Upper lobe of left lung (tissue), 6 donors: ENCODE measurements at regions not wholly inside any gene's neighbourhood (a gene's known extent, or its start where the extent isn't known, plus 50 kb on each side); places are given as distances from the start of the nearest gene placed in this dataset.
A peak's percentile ranks its signal among the peaks of the same experiment; 100 is the strongest.
"Not testable (repeated sequence)": the region's sequence is repeated elsewhere in the genome, so short reads cannot be mapped to it uniquely, and the experiment has no call there.

ENCODE experiments used
- ATAC-seq, 2 donors: fragments of 200-7000 bp; cut with Tn5 transposase; one replicate each; pipeline ENCODE4 v1.9.1; 2022; ENCODE audit warnings: mild to moderate bottlenecking in 2 of 2, moderate library complexity in 2 of 2; ENCODE audit not compliant: low FRiP score in 2 of 2
- DNase-seq, 2 donors: peaks; one replicate each; pipeline ENCODE4 v3.0.0-alpha.2; 2019 to 2020
- H3K27ac ChIP-seq, 4 donors: fragments of 200-600 bp; sonication (generic); one replicate each; pipeline ENCODE4 v1.5.1; 2016 to 2019
- H3K27me3 ChIP-seq, 4 donors: fragments of 200-600 bp; sonication (generic); one replicate each; pipeline ENCODE4 v1.5.1; 2017 to 2019
- H3K36me3 ChIP-seq, 4 donors: fragments of 200-600 bp; sonication (generic); one replicate each; pipeline ENCODE4 v1.5.1; 2016 to 2019
- H3K4me1 ChIP-seq, 4 donors: fragments of 200-600 bp; sonication (generic); one replicate each; pipeline ENCODE4 v1.5.1; 2018 to 2019
- H3K4me3 ChIP-seq, 4 donors: fragments of 200-600 bp; sonication (generic); one replicate each; pipeline ENCODE4 v1.5.1; 2017 to 2019; ENCODE audit warnings: mild to moderate bottlenecking in 2 of 4, moderate library complexity in 1 of 4
- H3K9me3 ChIP-seq, 4 donors: fragments of 200-600 bp; sonication (generic); one replicate each; pipeline ENCODE4 v1.5.1; 2018 to 2019
- CTCF ChIP-seq, 6 experiments: fragments of 450-650 bp in 4 of 6; fragments of 200-600 bp in 2 of 6; sonication (generic) in 2 of 6; IDR thresholded peaks; one replicate each; pipeline ENCODE4 v1.5.1; 2016 to 2019; ENCODE audit warnings: antibody characterized with exemption in 6 of 6
- EP300 ChIP-seq, 4 donors: sonication (generic); formaldehyde crosslinking; IDR thresholded peaks; one replicate each; pipeline ENCODE4 v1.5.1; 2017; ENCODE audit warnings: antibody characterized with exemption in 4 of 4, control low read depth in 2 of 4
- POLR2A ChIP-seq, 4 donors: fragments of 450-650 bp; IDR thresholded peaks; one replicate each; pipeline ENCODE4 v1.5.1; 2016 to 2017; ENCODE audit warnings: antibody characterized with exemption in 4 of 4, mild to moderate bottlenecking in 2 of 4
- POLR2AphosphoS5 ChIP-seq, 2 donors: sonication (generic); formaldehyde crosslinking; IDR thresholded peaks; one replicate each; pipeline ENCODE4 v1.5.1; 2017; ENCODE audit warnings: antibody characterized with exemption in 2 of 2
- WGBS, 2 donors: methylation state at CpG; one replicate each; pipeline ENCODE4 v1.1.5; 2017 to 2018; 5-methylcytosine and 5-hydroxymethylcytosine counted together
- donor health status: DM: no; HTN: no; CAD: no; lungs with moderate emphysema.
- donor health status: DM: no; HTN: yes; CAD: no; lungs with severe emphysema.

GRCh38 chr15:22237891-22238275 lies 157.6 kb downstream of the OR4M2 start:
- no peak overlapping the region for H3K27ac ChIP-seq
- DNase-seq (no peak), ATAC-seq (no peak)
- H3K27me3 ChIP-seq = no peaks in the 10 kb centered on the region
- no peaks in the 10 kb centered on the region for H3K36me3 ChIP-seq
- TF ChIP-seq POLR2AphosphoS5 (IDR thresholded peaks at IDR 0.05) (no peak), EP300 (IDR thresholded peaks at IDR 0.05) (no peak), CTCF (IDR thresholded peaks at IDR 0.05) (no peak)
- no peak overlapping the region for H3K4me3 ChIP-seq
- no peaks in the 10 kb centered on the region for H3K4me1 ChIP-seq
- 50 to 64% methylated on average over 6 to 9 of the region's 9 CpGs for WGBS, 2 donors
- H3K9me3 ChIP-seq = peaks cover 0 to 5% (median 2%) of the 10 kb centered on the region in 4 donors

GRCh38 chr15:22238276-22238958 lies 158.1 kb downstream of the OR4M2 start:
- not testable (repeated sequence) for H3K27ac ChIP-seq, H3K9me3 ChIP-seq, H3K36me3 ChIP-seq, H3K4me1 ChIP-seq, H3K27me3 ChIP-seq, H3K4me3 ChIP-seq
- peak in 1 of 2 donors; percentile 60 for DNase-seq
- 75 to 77% methylated on average over 13 to 20 of the region's 20 CpGs for WGBS, 2 donors
- peak; percentile 27 to 31 for ATAC-seq

- H3K4me3 ChIP-seq, H3K9me3 ChIP-seq, H3K36me3 ChIP-seq, H3K27ac ChIP-seq, H3K27me3 ChIP-seq, H3K4me1 ChIP-seq: not testable (repeated sequence)
- peak; percentile 11 to 15 for ATAC-seq
- peak in 1 of 2 donors; percentile 60 for DNase-seq
- WGBS, 2 donors = 74 to 76% methylated on average over 14 to 22 of the region's 22 CpGs
These were observed 158.9 kb downstream of the OR4M2 start for GRCh38 chr15:22238959-22239805.

GRCh38 chr15:22239806-22240180 lies 159.5 kb downstream of the OR4M2 start:
- H3K36me3 ChIP-seq = no peaks in the 10 kb centered on the region
- ATAC-seq (no peak), DNase-seq (no peak)
- H3K4me3 ChIP-seq = no peak overlapping the region
- H3K9me3 ChIP-seq = no peaks in the 10 kb centered on the region
- TF ChIP-seq POLR2AphosphoS5 (IDR thresholded peaks at IDR 0.05) = no peak
- no peak for TF ChIP-seq POLR2A (IDR thresholded peaks at IDR 0.05)
- TF ChIP-seq EP300 (IDR thresholded peaks at IDR 0.05) = no peak
- TF ChIP-seq CTCF (IDR thresholded peaks at IDR 0.05) = no peak
- no peak overlapping the region for H3K27ac ChIP-seq
- no peaks in the 10 kb centered on the region for H3K4me1 ChIP-seq
- H3K27me3 ChIP-seq = no peaks in the 10 kb centered on the region
- WGBS, 2 donors = 64 to 67% methylated on average over 3 of the region's 3 CpGs

GRCh38 chr15:22240403-22240802 lies 160.1 kb downstream of the OR4M2 start:
- no peak overlapping the region for H3K4me3 ChIP-seq
- H3K4me1 ChIP-seq = no peaks in the 10 kb centered on the region
- no peaks in the 10 kb centered on the region for H3K36me3 ChIP-seq
- ATAC-seq (no peak), DNase-seq (peak in 1 of 2 donors; percentile 80)
- no peak overlapping the region for H3K27ac ChIP-seq
- TF ChIP-seq EP300 (IDR thresholded peaks at IDR 0.05) = no peak
- no peak for TF ChIP-seq POLR2AphosphoS5 (IDR thresholded peaks at IDR 0.05)
- TF ChIP-seq CTCF (IDR thresholded peaks at IDR 0.05) = no peak
- no peak for TF ChIP-seq POLR2A (IDR thresholded peaks at IDR 0.05)
- no peaks in the 10 kb centered on the region for H3K9me3 ChIP-seq
- no peaks in the 10 kb centered on the region for H3K27me3 ChIP-seq
- WGBS, 2 donors = 82 to 84% methylated on average over 8 of the region's 8 CpGs

- Histone ChIP-seq H3K27ac (no peak overlapping the region), H3K36me3 (no peaks in the 10 kb centered on the region), H3K9me3 (no peaks in the 10 kb centered on the region), H3K4me1 (no peaks in the 10 kb centered on the region), H3K27me3 (no peaks in the 10 kb centered on the region), H3K4me3 (no peak overlapping the region)
- 62 to 69% methylated on average over 6 to 7 of the region's 7 CpGs for WGBS, 2 donors
- DNase-seq = no peak
- TF ChIP-seq EP300 (IDR thresholded peaks at IDR 0.05) (no peak), POLR2AphosphoS5 (IDR thresholded peaks at IDR 0.05) (no peak), POLR2A (IDR thresholded peaks at IDR 0.05) (no peak), CTCF (IDR thresholded peaks at IDR 0.05) (no peak)
- no peak for ATAC-seq
These were observed 160.7 kb downstream of the OR4M2 start for GRCh38 chr15:22240986-22241385.
